OCI-LY1 (cell line): ENCODE measurements at regions not wholly inside any gene's neighbourhood (a gene's known extent, or its start where the extent isn't known, plus 50 kb on each side); places are given as distances from the start of the nearest gene placed in this dataset.

Experiments
- H2AFZ ChIP-seq: fragments of 200-600 bp; sonication (generic), shearing (Covaris generic); 2 replicates; pipeline ENCODE4 v1.6.0; 2014; ENCODE audit warnings: antibody characterized with exemption, mild to moderate bottlenecking, low read length
- H3F3A ChIP-seq: fragments of 200-600 bp; sonication (generic), shearing (Covaris generic); 2 replicates; pipeline ENCODE4 v1.6.0; 2014; ENCODE audit warnings: mild to moderate bottlenecking, antibody characterized with exemption, low read length, moderate library complexity; ENCODE audit not compliant: insufficient read depth
- H3K27ac ChIP-seq: fragments of 200-600 bp; sonication (generic); 2 replicates; pipeline ENCODE4 v1.5.1; 2014; ENCODE audit warnings: low read length, mixed run types, mild to moderate bottlenecking, low read depth; ENCODE audit not compliant: poor library complexity, severe bottlenecking
- H3K27me3 ChIP-seq: fragments of 200-600 bp; sonication (generic); 2 replicates; pipeline ENCODE4 v1.6.0; 2014; ENCODE audit warnings: antibody characterized with exemption, mild to moderate bottlenecking, low read length, moderate library complexity; ENCODE audit not compliant: insufficient read depth
- H3K36me3 ChIP-seq: fragments of 200-600 bp; sonication (generic); 2 replicates; pipeline ENCODE4 v1.6.1; 2014; ENCODE audit warnings: mild to moderate bottlenecking, antibody characterized with exemption, low read length, moderate library complexity, mixed read lengths; ENCODE audit not compliant: insufficient read depth
- H3K4me1 ChIP-seq: fragments of 200-600 bp; sonication (generic); 2 replicates; pipeline ENCODE4 v1.5.1; 2014; ENCODE audit warnings: mild to moderate bottlenecking, low read length, moderate library complexity; ENCODE audit not compliant: insufficient read depth, severe bottlenecking
- H3K4me2 ChIP-seq: fragments of 200-600 bp; sonication (generic), shearing (Covaris generic); 2 replicates; pipeline ENCODE4 v1.6.1; 2014; ENCODE audit warnings: low read length
- H3K4me3 ChIP-seq: fragments of 200-600 bp; sonication (generic); 2 replicates; pipeline ENCODE4 v1.5.1; 2014; ENCODE audit warnings: low read length, low read depth, mild to moderate bottlenecking, mixed read lengths; ENCODE audit not compliant: poor library complexity, severe bottlenecking
- H3K79me2 ChIP-seq: fragments of 200-600 bp; shearing (Covaris generic); 2 replicates; pipeline ENCODE4 v1.6.1; 2016; ENCODE audit warnings: mixed run types, low read length, mixed read lengths; ENCODE audit not compliant: insufficient read depth
- H3K9ac ChIP-seq: fragments of 200-600 bp; sonication (generic), shearing (Covaris generic); 2 replicates; pipeline ENCODE4 v1.6.1; 2014; ENCODE audit warnings: mild to moderate bottlenecking, low read length, mixed read lengths
- H3K9me2 ChIP-seq: fragments of 200-600 bp; sonication (generic), shearing (Covaris generic); 2 replicates; pipeline ENCODE4 v1.6.1; 2014; ENCODE audit warnings: low read depth, mild to moderate bottlenecking, low read length, mixed read lengths
- H3K9me3 ChIP-seq: fragments of 200-600 bp; shearing (Covaris generic); 2 replicates; pipeline ENCODE4 v1.6.1; 2014; ENCODE audit warnings: low read length, mixed read lengths
- H4K20me1 ChIP-seq: fragments of 200-600 bp; sonication (generic), shearing (Covaris generic); 2 replicates; pipeline ENCODE4 v1.6.0; 2016; ENCODE audit warnings: mild to moderate bottlenecking, low read length; ENCODE audit not compliant: insufficient read depth
- CTCF ChIP-seq: fragments of 200-600 bp; sonication (generic), shearing (Covaris generic); IDR thresholded peaks from 2 replicates; pipeline ENCODE4 v1.5.1; 2017; ENCODE audit warnings: mild to moderate bottlenecking, antibody characterized with exemption, low read length, moderate library complexity, mixed read lengths
- EZH2 ChIP-seq: fragments of 200-600 bp; sonication (generic), shearing (Covaris generic); IDR thresholded peaks from 2 replicates; pipeline ENCODE4 v1.8.0; 2017; ENCODE audit warnings: borderline replicate concordance, mixed run types, mild to moderate bottlenecking, antibody characterized with exemption, low read length, moderate library complexity, mixed read lengths

- Histone ChIP-seq H3K27ac (no peak overlapping the region), H3K9me3 (no peaks in the 10 kb centered on the region), H4K20me1 (no peaks in the 10 kb centered on the region), H3K9ac (no peak overlapping the region), H3K4me3 (no peak overlapping the region), H3K4me1 (no peaks in the 10 kb centered on the region), H3F3A (no peaks in the 10 kb centered on the region), H3K36me3 (no peaks in the 10 kb centered on the region), H3K9me2 (no peaks in the 10 kb centered on the region), H3K4me2 (no peak overlapping the region), H2AFZ (no peak overlapping the region), H3K79me2 (no peaks in the 10 kb centered on the region), H3K27me3 (no peaks in the 10 kb centered on the region)
- no peak for TF ChIP-seq CTCF
- TF ChIP-seq EZH2, result no peak
These were observed 53.1 kb upstream of the XCR1 start for GRCh38 chr3:46080124-46080968.

GRCh38 chr3:46078712-46079400 is 51.6 kb upstream of the XCR1 start:
- no peak overlapping the region for H3K4me2 ChIP-seq
- H3K9me3 ChIP-seq, result no peaks in the 10 kb centered on the region
- no peak for TF ChIP-seq EZH2
- TF ChIP-seq CTCF, result peak; percentile 100
- no peak overlapping the region for H2AFZ ChIP-seq
- H3K36me3 ChIP-seq, result no peaks in the 10 kb centered on the region
- no peaks in the 10 kb centered on the region for H3K79me2 ChIP-seq
- H4K20me1 ChIP-seq, result no peaks in the 10 kb centered on the region
- H3K9me2 ChIP-seq, result no peaks in the 10 kb centered on the region
- H3K27me3 ChIP-seq, result no peaks in the 10 kb centered on the region
- no peaks in the 10 kb centered on the region for H3F3A ChIP-seq
- H3K27ac ChIP-seq, result no peak overlapping the region
- no peaks in the 10 kb centered on the region for H3K4me1 ChIP-seq
- H3K9ac ChIP-seq, result no peak overlapping the region
- no peak overlapping the region for H3K4me3 ChIP-seq
